ENCODE measurements at regions not wholly inside any gene's neighbourhood (a gene's known extent, or its start where the extent isn't known, plus 50 kb on each side); places are given as distances from the start of the nearest gene placed in this dataset.

GRCh38 chr5:116361171-116361967 is 213.3 kb downstream of the SEMA6A start:
- H3K4me2 ChIP-seq (ENCODE audit: low read depth, low read length), result no peak overlapping the region
- no peak for TF ChIP-seq ZNF12 (CRISPR knock-in tag; IDR thresholded peaks at IDR 0.05)
- no peak for TF ChIP-seq USF2 (IDR thresholded peaks at IDR 0.05; ENCODE audit: low read depth, low read length)
- no peak for TF ChIP-seq USF2 (CRISPR knock-in tag; IDR thresholded peaks at IDR 0.05; ENCODE audit: borderline replicate concordance)
- TF ChIP-seq ZNF639 (CRISPR knock-in tag; conservative IDR thresholded peaks at IDR 0.05), result no peak
- no peak for TF ChIP-seq ZBTB1 (CRISPR knock-in tag; IDR thresholded peaks at IDR 0.05; ENCODE audit: borderline replicate concordance)
- ChIA-PET POLR2A (no interaction called here), CTCF (ENCODE audit: low intra/inter-chr PET ratio, low total read pairs) (no interaction called here)
- FAIRE-seq, result no peak
- H2AFZ ChIP-seq (ENCODE audit: low read length), result no peak overlapping the region
- ATAC-seq, result no peak
- no peak overlapping the region for H3K9ac ChIP-seq (ENCODE audit: insufficient read depth, low read depth, low read length)
- in situ Hi-C loops (cut with HindIII; ENCODE audit: extremely low pct_ligation_motif_present, low pct_unique_long_range_greater_than_20kb) (no loop called here), intact Hi-C loops (cut with micrococcal nuclease; ENCODE audit: unreplicated experiment) (no loop called here)
- H3K36me3 ChIP-seq (replicated peaks in 1 of 2; ENCODE audit: control insufficient read depth in 1 of 2, insufficient read depth in 2 of 2, low read length in 2 of 2), result no peaks in the 10 kb centered on the region
- BruUV-seq (replicated peaks), result no TSS peak
- H4K20me1 ChIP-seq (ENCODE audit: insufficient read depth, low read length), result no peaks in the 10 kb centered on the region
- H3K27ac ChIP-seq (ENCODE audit: extremely low read length, insufficient read depth, low read length), result no peak overlapping the region
- no peak for DNase-seq (ENCODE audit: low spot score)
- H3K4me1 ChIP-seq (ENCODE audit: insufficient read depth, low read length), result no peaks in the 10 kb centered on the region
- no peak overlapping the region for H3K4me3 ChIP-seq (replicated peaks in 1 of 3; ENCODE audit: insufficient read depth in 1 of 3, low read depth in 2 of 3, low read length in 3 of 3)
- H3K9me3 ChIP-seq (ENCODE audit: low read length), result no peaks in the 10 kb centered on the region
- 98% methylated on average over 40 of the region's 53 CpGs for WGBS (ENCODE audit: low lambda C conversion rate)
- H3K27me3 ChIP-seq (ENCODE audit: control insufficient read depth in 1 of 2, insufficient read depth in 2 of 2, low read length in 2 of 2), result no peaks in the 10 kb centered on the region
- no peaks in the 10 kb centered on the region for H3K79me2 ChIP-seq (ENCODE audit: insufficient read depth, low read length)
